Omental fat pad (tissue), 3 donors: ENCODE measurements at regions not wholly inside any gene's neighbourhood (a gene's known extent, or its start where the extent isn't known, plus 50 kb on each side); places are given as distances from the start of the nearest gene placed in this dataset.

ENCODE experiments used
- ATAC-seq: fragments of 150-250 bp; one replicate; pipeline ENCODE4 v1.9.1; 2016; ENCODE audit warnings: mild to moderate bottlenecking, moderate library complexity; ENCODE audit not compliant: low FRiP score
- DNase-seq: peaks from one replicate; pipeline ENCODE4 v3.0.0-alpha.2; 2019; ENCODE audit warnings: low spot score
- CTCF ChIP-seq, 3 donors: fragments of 450-650 bp; IDR thresholded peaks; one replicate each; pipeline ENCODE4 v1.5.1; 2016 to 2017; ENCODE audit warnings: antibody characterized with exemption in 3 of 3, mild to moderate bottlenecking in 3 of 3, moderate library complexity in 2 of 3

DNA sequence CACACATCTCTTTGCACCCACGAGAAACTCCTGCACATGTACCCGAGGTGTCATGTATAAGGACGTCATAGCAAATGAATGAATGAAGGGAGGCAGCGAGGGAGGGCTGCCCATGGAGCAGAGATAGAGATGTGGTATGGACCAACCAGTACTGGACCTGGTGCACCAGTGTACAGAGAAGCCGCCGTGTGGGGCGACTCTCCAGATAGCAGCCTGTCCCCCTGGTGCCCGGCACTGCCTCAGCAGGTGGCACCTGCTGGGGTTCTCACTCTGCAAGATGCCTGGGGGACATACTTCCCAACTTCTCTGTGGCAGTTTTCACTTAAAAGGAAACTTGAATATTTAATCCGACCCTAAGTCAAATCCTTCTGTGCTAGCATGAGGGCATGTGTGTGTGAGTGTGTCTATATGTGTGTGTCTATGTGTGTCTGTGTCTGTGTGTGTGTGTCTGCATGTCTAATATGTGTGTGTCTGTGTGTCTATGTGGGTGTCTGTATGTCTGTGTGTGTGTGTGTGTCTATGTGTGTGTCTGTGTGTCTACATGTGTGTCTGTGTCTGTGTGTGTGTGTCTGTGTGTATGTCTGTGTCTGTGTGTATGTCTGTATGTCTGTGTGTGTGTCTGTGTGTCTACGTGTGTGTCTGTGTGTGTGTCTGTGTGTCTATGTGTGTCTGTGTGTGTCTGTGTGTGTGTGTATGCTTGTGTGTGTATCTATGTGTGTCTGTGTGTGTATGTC lies 132.0 kb downstream of the RNASET2 start:
- DNase-seq (no peak), ATAC-seq (no peak)
- no peak for TF ChIP-seq CTCF (IDR thresholded peaks at IDR 0.05)

- TF ChIP-seq CTCF (IDR thresholded peaks at IDR 0.05), result no peak
- DNase-seq, result no peak
- ATAC-seq, result no peak
Measured at GRCh38 chr6:166822609-166823008, 133.7 kb downstream of the RNASET2 start.

DNA sequence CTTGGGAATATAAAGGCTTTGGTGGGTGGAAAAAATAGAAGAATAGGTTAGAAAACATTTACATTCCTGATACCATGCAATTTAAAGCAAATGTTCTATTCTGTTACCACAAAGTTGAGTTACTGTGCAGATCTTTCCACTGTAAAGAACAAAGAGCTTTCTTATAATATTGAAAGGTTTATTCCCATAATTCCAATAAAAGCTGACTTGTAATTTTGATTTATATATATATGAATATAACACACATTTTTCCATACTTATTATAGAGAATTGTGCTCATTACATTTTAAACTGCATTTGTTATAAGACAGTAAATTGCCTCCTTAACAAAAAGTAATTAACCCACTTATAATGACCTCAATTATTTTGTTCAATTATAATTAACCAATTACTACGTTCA lies 135.9 kb downstream of the RNASET2 start:
- DNase-seq, result no peak
- ATAC-seq, result no peak
- TF ChIP-seq CTCF (IDR thresholded peaks at IDR 0.05), result no peak

DNA sequence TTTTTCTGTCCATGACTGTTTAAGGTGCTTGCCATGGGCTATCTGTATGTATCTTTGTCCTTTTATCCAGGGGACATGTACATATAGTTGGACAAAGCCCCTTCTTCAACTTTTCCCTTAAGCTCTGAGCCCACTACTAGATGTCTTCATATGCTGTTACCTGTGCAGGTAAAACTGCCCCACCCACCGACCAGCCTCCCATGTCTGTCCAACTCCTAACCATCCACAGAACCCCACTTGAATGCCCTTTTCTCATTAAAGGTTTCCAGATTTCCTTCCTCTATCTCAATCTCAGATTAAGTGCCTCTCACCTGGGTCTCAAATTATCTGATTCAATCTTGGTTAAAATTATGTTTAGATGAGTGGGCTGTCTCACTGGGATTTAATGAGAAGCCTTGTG lies 136.3 kb downstream of the RNASET2 start:
- no peak for ATAC-seq
- DNase-seq, result no peak
- TF ChIP-seq CTCF (IDR thresholded peaks at IDR 0.05), result no peak

- ATAC-seq (no peak), DNase-seq (no peak)
- no peak for TF ChIP-seq CTCF (IDR thresholded peaks at IDR 0.05)
Measured at GRCh38 chr6:166815629-166816028, 140.7 kb downstream of the RNASET2 start.

- DNase-seq, result no peak
- TF ChIP-seq CTCF (IDR thresholded peaks at IDR 0.05), result no peak
- ATAC-seq, result no peak
Measured at GRCh38 chr6:166814390-166814789, 142.0 kb downstream of the RNASET2 start.

GRCh38 chr6:166813461-166813860 lies 142.9 kb downstream of the RNASET2 start:
- ATAC-seq (no peak), DNase-seq (no peak)
- TF ChIP-seq CTCF (IDR thresholded peaks at IDR 0.05), result no peak
